DND-41 (cell line): ENCODE measurements at regions not wholly inside any gene's neighbourhood (a gene's known extent, or its start where the extent isn't known, plus 50 kb on each side); places are given as distances from the start of the nearest gene placed in this dataset.

Source experiments
- ATAC-seq: fragments of 200-7000 bp; cut with Tn5 transposase; 3 replicates; pipeline ENCODE4 v1.9.1; 2021; ENCODE audit warnings: low read depth; ENCODE audit not compliant: insufficient read depth
- DNase-seq: peaks from one replicate; pipeline ENCODE4 v3.0.0-alpha.2; 2020
- H2AFZ ChIP-seq: 2 replicates; pipeline ENCODE4 v1.6.0; 2012; ENCODE audit warnings: low read depth, low read length
- H3K27ac ChIP-seq: 2 replicates; pipeline ENCODE4 v1.5.1; 2012; ENCODE audit warnings: low read length, inconsistent platforms
- H3K27me3 ChIP-seq: fragments of 200-600 bp; sonication (generic); 2 replicates; pipeline ENCODE4 v1.6.0; 2012; ENCODE audit warnings: low read length, mild to moderate bottlenecking, inconsistent platforms; ENCODE audit not compliant: insufficient read depth, poor library complexity
- H3K36me3 ChIP-seq: 2 replicates; pipeline ENCODE4 v1.5.1; 2012; ENCODE audit warnings: low read length, inconsistent platforms; ENCODE audit not compliant: insufficient read depth
- H3K4me1 ChIP-seq: 2 replicates; pipeline ENCODE4 v1.5.1; 2012; ENCODE audit warnings: mild to moderate bottlenecking, low read length; ENCODE audit not compliant: insufficient read depth
- H3K4me2 ChIP-seq: 2 replicates; pipeline ENCODE4 v1.6.0; 2012; ENCODE audit warnings: mild to moderate bottlenecking, moderate library complexity, low read length, inconsistent platforms; ENCODE audit not compliant: insufficient read depth
- H3K4me3 ChIP-seq, 2 experiments: fragments of 200-600 bp in 1 of 2; shearing (Covaris generic) in 1 of 2; 2 replicates each; pipeline ENCODE4 v1.5.1; 2012 to 2016; ENCODE audit warnings: inconsistent platforms in 2 of 2, low read length in 2 of 2, mild to moderate bottlenecking in 2 of 2, low read depth in 1 of 2, moderate library complexity in 1 of 2
- H3K79me2 ChIP-seq: 2 replicates; pipeline ENCODE4 v1.6.0; 2012; ENCODE audit warnings: low read length, inconsistent platforms; ENCODE audit not compliant: insufficient read depth
- H3K9ac ChIP-seq: 2 replicates; pipeline ENCODE4 v1.6.0; 2012; ENCODE audit warnings: low read depth, mild to moderate bottlenecking, inconsistent platforms, low read length, moderate library complexity
- H3K9me3 ChIP-seq: 2 replicates; pipeline ENCODE4 v1.5.1; 2012; ENCODE audit warnings: low read length, moderate library complexity, mild to moderate bottlenecking, inconsistent platforms; ENCODE audit not compliant: insufficient read depth, severe bottlenecking
- H4K20me1 ChIP-seq: 2 replicates; pipeline ENCODE4 v1.6.0; 2012; ENCODE audit warnings: low read length; ENCODE audit not compliant: insufficient read depth
- EZH2 ChIP-seq: IDR thresholded peaks from 3 replicates; pipeline ENCODE4 v1.6.1; 2012; ENCODE audit warnings: borderline replicate concordance, low read depth, mild to moderate bottlenecking, moderate library complexity, low read length, inconsistent platforms; ENCODE audit not compliant: severe bottlenecking
- TF ChIP-seq, protein P1 (sequence below): IDR thresholded peaks from 2 replicates; pipeline ENCODE4 v1.5.1; 2012; ENCODE audit warnings: borderline replicate concordance, low read length, moderate library complexity, mild to moderate bottlenecking; ENCODE audit not compliant: poor library complexity, severe bottlenecking; ENCODE audit errors: extremely low read depth

DNA sequence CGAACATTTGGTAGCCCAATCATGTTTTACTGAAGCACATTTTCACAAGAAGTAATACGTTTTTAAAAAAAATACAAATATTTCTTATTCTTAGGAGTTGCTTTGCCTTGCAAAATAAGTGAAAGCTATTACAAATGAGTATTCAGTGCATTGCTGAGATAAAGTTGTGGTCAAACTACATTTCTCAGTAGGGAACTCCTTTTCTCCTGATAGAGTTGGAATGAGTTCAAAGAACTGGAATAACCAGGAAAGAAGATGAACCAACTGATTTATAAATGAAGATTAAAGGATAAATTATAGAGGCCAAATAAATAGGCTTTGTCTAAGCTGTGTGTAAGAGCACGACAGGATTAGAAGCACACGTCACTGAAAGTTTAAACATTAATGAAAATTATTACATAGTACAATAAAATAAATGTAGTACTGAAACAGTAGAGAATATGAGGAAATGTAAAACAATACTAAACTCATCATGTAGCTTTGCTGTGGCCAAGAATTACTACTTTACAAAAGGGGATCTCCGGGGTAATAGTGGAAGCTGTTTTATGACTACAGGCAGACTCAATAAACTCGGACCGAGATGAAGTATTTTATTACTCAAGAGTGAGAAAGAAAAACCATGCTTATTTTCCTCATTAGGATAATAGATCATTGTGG lies 73.6 kb downstream of the KCNJ2 start:
- H3K36me3 ChIP-seq, result no peaks in the 10 kb centered on the region
- no peaks in the 10 kb centered on the region for H4K20me1 ChIP-seq
- H3K79me2 ChIP-seq, result no peaks in the 10 kb centered on the region
- H3K9ac ChIP-seq, result no peak overlapping the region
- no peak overlapping the region for H2AFZ ChIP-seq
- H3K4me3 ChIP-seq, result no peak overlapping the region
- ATAC-seq, result no peak
- no peak for TF ChIP-seq EZH2
- TF ChIP-seq, protein P1, sequence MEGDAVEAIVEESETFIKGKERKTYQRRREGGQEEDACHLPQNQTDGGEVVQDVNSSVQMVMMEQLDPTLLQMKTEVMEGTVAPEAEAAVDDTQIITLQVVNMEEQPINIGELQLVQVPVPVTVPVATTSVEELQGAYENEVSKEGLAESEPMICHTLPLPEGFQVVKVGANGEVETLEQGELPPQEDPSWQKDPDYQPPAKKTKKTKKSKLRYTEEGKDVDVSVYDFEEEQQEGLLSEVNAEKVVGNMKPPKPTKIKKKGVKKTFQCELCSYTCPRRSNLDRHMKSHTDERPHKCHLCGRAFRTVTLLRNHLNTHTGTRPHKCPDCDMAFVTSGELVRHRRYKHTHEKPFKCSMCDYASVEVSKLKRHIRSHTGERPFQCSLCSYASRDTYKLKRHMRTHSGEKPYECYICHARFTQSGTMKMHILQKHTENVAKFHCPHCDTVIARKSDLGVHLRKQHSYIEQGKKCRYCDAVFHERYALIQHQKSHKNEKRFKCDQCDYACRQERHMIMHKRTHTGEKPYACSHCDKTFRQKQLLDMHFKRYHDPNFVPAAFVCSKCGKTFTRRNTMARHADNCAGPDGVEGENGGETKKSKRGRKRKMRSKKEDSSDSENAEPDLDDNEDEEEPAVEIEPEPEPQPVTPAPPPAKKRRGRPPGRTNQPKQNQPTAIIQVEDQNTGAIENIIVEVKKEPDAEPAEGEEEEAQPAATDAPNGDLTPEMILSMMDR, result no peak
- H3K4me2 ChIP-seq, result no peak overlapping the region
- H3K4me1 ChIP-seq, result no peaks in the 10 kb centered on the region
- H3K9me3 ChIP-seq, result no peaks in the 10 kb centered on the region
- no peaks in the 10 kb centered on the region for H3K27me3 ChIP-seq
- DNase-seq, result no peak
- H3K27ac ChIP-seq, result no peak overlapping the region

DNA sequence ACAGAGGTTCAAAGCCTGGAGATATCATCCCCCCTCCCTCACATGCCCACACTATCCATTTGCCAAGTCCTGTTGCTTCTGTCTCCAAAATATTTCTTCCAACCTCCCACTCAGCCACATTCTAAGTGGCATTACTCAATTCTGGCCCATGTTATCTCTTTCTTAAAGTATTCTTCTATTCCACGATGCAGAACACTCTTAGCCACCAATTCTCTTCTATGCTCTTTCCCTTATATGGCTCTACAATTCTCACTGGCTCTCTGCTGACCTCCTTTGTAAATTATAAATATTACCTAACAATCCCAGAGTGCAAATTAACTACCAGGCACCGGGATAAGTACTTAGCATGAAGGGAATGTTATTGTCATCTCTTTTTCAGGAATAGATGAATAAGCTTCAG lies 82.4 kb downstream of the KCNJ2 start:
- Histone ChIP-seq H3K4me3 (no peak overlapping the region), H3K4me1 (no peaks in the 10 kb centered on the region), H3K9ac (no peak overlapping the region), H3K27me3 (no peaks in the 10 kb centered on the region), H3K9me3 (no peaks in the 10 kb centered on the region), H3K27ac (no peak overlapping the region), H2AFZ (no peak overlapping the region), H3K36me3 (no peaks in the 10 kb centered on the region), H4K20me1 (no peaks in the 10 kb centered on the region), H3K4me2 (no peak overlapping the region), H3K79me2 (no peaks in the 10 kb centered on the region)
- DNase-seq (no peak), ATAC-seq (no peak)
- TF ChIP-seq, protein P1, result no peak
- no peak for TF ChIP-seq EZH2

DNA sequence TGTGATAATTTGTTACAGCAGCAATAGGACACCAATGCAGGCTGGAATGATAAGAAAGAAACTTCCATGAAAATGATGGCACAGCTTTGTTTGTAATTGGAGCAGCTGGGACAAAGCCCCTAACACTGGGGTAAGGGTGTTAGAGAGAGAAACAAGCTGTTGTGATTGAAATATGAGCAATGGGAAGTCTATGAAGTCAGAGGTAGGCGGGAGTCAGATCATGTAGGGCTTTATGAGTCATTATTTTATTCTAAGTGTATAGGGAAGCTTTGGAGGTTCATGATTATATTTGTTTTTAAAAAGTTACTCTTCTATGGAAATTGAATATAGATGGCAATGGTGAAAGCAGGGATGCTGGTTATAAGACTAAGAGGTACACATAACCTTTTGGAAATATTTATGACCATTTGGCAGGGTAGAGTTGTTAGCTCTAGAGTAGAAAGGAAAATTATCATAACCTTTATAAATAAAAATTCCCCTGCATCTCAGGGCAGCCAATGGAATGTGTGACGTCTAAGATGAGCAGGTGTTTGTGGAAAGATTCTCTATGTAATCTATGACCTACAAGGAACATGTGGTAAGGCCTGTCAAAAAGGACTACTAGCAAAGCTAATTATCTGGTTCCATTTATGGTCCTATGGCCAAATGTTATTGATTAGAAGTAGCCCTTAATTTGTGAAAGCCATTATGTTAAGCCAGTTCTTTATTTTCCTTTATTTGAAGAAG lies 85.6 kb downstream of the KCNJ2 start:
- Histone ChIP-seq H3K36me3 (no peaks in the 10 kb centered on the region), H4K20me1 (no peaks in the 10 kb centered on the region), H3K4me1 (no peaks in the 10 kb centered on the region), H3K9ac (no peak overlapping the region), H3K9me3 (no peaks in the 10 kb centered on the region), H2AFZ (no peak overlapping the region), H3K4me3 (no peak overlapping the region), H3K4me2 (no peak overlapping the region), H3K27ac (no peak overlapping the region), H3K79me2 (no peaks in the 10 kb centered on the region), H3K27me3 (no peaks in the 10 kb centered on the region)
- ATAC-seq (no peak), DNase-seq (no peak)
- TF ChIP-seq, protein P1, result no peak
- TF ChIP-seq EZH2, result no peak

DNA sequence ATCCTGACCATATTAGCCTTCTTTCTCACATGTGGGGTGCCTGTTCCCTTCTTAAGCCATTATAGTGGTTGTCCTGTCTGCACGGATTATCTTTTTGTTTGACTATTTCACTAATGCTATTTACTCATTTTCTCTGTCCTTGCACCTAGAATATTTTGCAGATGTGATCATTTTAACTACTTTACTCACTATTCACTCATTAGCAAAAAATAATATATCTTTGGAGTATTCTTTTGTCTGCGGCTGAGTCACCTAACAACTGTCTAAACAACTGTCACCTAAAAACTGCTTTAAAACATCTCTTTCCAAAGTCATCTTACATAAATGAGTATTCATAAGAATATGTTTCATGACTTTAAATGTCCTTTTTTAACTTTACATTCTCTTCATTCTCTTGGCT lies 87.4 kb downstream of the KCNJ2 start:
- no peaks in the 10 kb centered on the region for H3K36me3 ChIP-seq
- no peaks in the 10 kb centered on the region for H3K9me3 ChIP-seq
- no peak for DNase-seq
- H3K79me2 ChIP-seq, result no peaks in the 10 kb centered on the region
- no peak overlapping the region for H3K4me2 ChIP-seq
- H3K27ac ChIP-seq, result no peak overlapping the region
- no peak overlapping the region for H3K4me3 ChIP-seq
- no peak overlapping the region for H2AFZ ChIP-seq
- H3K27me3 ChIP-seq, result no peaks in the 10 kb centered on the region
- TF ChIP-seq, protein P1, result no peak
- TF ChIP-seq EZH2, result no peak
- ATAC-seq, result no peak
- H4K20me1 ChIP-seq, result no peaks in the 10 kb centered on the region
- H3K4me1 ChIP-seq, result no peaks in the 10 kb centered on the region
- no peak overlapping the region for H3K9ac ChIP-seq
